Cardiac fibroblast (primary cell): ENCODE measurements at regions not wholly inside any gene's neighbourhood (a gene's known extent, or its start where the extent isn't known, plus 50 kb on each side); places are given as distances from the start of the nearest gene placed in this dataset.

Experiments used
- DNase-seq, 2 donors: peaks; one replicate each; pipeline versions ENCODE4 v3.0.0 to v3.0.0-alpha.2; 2010; ENCODE audit warnings: low read depth in 2 of 2
- H3K4me3 ChIP-seq, 2 donors: replicated peaks in 1 of 2; 1 replicate in 1 of 2; 2 replicates in 1 of 2; pipeline ENCODE4 v1.5.1; 2011; ENCODE audit warnings: low read depth in 2 of 2, low read length in 2 of 2, mild to moderate bottlenecking in 2 of 2, moderate library complexity in 1 of 2
- TF ChIP-seq, protein P1 (sequence below): IDR thresholded peaks from one replicate; pipeline ENCODE4 v1.5.1; 2011; ENCODE audit warnings: low read depth, mild to moderate bottlenecking, low read length, inconsistent platforms

DNA sequence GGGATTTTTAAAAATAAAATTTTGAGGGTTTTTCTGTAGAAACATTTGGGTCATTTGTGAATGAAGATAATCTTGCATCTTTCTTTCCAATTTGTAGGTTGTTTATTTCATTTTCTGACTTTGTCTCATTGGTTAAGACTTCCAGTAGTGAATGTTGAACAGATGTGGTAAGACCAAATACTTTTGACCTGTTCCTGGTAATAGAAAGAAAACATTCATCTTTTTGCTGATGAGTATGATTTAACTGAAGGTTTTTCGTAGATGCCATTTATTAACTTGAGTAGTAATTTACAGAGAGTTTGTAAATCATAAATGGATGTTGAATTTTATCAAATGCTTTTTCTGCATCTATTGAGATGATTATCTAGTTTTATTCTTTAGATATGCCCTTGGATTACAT is 416.1 kb upstream of the CITED2 start:
- DNase-seq: no peak

DNA sequence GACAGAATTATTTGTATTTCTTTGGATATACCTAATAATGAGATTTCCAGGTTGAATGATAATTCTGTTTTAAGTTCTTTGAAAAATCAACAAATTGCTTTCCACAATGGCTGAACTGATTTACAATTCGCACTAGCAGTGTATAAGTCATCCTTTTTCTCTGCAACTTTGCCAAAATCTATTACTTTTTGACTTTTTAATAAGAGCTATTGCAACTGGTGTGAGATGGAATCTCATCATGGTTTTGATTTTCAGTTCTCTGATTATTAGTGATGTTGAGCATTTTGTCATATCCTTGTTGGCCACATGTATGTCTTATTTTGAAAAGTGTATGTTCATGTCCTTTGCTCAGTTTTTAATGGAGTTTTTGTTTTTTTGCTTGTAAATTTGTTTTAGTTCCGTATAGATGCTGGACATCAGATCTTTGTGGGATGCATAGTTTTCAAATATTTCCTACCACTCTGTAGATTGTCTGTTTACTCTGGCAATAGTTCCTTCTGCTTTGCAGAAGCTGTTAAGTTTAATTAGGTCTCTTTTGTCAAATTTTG is 409.8 kb upstream of the CITED2 start:
- TF ChIP-seq, protein P1, sequence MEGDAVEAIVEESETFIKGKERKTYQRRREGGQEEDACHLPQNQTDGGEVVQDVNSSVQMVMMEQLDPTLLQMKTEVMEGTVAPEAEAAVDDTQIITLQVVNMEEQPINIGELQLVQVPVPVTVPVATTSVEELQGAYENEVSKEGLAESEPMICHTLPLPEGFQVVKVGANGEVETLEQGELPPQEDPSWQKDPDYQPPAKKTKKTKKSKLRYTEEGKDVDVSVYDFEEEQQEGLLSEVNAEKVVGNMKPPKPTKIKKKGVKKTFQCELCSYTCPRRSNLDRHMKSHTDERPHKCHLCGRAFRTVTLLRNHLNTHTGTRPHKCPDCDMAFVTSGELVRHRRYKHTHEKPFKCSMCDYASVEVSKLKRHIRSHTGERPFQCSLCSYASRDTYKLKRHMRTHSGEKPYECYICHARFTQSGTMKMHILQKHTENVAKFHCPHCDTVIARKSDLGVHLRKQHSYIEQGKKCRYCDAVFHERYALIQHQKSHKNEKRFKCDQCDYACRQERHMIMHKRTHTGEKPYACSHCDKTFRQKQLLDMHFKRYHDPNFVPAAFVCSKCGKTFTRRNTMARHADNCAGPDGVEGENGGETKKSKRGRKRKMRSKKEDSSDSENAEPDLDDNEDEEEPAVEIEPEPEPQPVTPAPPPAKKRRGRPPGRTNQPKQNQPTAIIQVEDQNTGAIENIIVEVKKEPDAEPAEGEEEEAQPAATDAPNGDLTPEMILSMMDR: no peak
- peak in 1 of 2 donors; percentile 1 for DNase-seq
- no peak overlapping the region for H3K4me3 ChIP-seq

More for the DNA sequence above, 416.1 kb upstream of the CITED2 start:
- TF ChIP-seq, protein P1: no peak
- H3K4me3 ChIP-seq: no peak overlapping the region

DNA sequence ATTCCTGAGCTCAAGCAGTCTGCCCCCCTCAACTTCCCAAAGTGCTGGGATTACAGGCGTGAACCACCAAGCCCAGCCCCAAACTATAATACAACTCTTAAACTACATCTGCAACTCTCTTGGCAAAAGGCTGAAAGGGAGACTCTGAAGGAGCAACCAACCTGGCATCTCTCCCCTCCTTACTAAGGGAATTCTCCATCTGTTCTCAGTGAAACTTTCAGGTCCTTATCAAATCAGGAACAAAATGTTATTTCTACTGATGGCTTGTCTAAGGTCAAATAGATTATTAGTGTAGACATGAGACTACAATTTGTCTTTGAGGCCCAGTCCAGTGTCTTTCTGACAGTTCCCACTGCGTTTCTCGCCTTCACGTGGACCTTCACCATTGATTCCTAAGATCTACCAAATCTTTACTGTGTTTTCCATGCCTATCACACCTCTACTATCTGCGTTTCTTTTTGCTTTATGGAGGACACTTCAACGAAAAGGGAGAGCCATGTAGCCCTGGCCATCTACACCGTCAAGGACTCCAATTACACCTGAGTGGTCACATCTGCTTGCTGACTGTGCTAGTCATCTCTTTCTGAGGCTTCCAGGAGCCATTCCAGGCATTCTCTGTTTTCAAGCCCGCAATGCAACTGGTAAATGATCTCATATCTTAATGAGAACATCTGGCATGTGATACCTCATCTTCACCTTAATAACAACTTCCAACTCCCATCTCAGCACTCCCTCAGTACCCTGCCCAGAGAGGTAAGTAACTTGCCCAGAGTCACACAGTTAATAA is 405.7 kb upstream of the CITED2 start:
- DNase-seq: no peak
- H3K4me3 ChIP-seq: no peak overlapping the region
- TF ChIP-seq, protein P1: no peak

GRCh38 chr6:139778688-139779087 is 404.2 kb upstream of the CITED2 start:
- no peak overlapping the region for H3K4me3 ChIP-seq
- peak; percentile 49 to 55 for DNase-seq
- TF ChIP-seq, protein P1: no peak

GRCh38 chr6:139778106-139778505 is 403.7 kb upstream of the CITED2 start:
- TF ChIP-seq, protein P1: no peak
- no peak overlapping the region for H3K4me3 ChIP-seq
- no peak for DNase-seq

- TF ChIP-seq, protein P1: no peak
- DNase-seq: no peak
- H3K4me3 ChIP-seq: no peak overlapping the region
These were observed 402.9 kb upstream of the CITED2 start for GRCh38 chr6:139777202-139777970.
